SU-DHL-6 (cell line): ENCODE measurements at regions not wholly inside any gene's neighbourhood (a gene's known extent, or its start where the extent isn't known, plus 50 kb on each side); places are given as distances from the start of the nearest gene placed in this dataset.

ENCODE experiments used
- CTCF ChIP-seq: fragments of 200-600 bp; sonication (generic); IDR thresholded peaks from one replicate; pipeline ENCODE4 v1.5.1; 2017; ENCODE audit warnings: antibody characterized with exemption, mild to moderate bottlenecking, low read length, moderate library complexity; ENCODE audit not compliant: insufficient read depth, poor library complexity, severe bottlenecking
- EZH2phosphoT487 ChIP-seq: fragments of 200-600 bp; sonication (generic), shearing (Covaris generic); conservative IDR thresholded peaks from 2 replicates; pipeline ENCODE4 v1.6.1; 2018; ENCODE audit warnings: mild to moderate bottlenecking, antibody characterized with exemption, low read length, moderate library complexity, mixed read lengths

- TF ChIP-seq CTCF (no peak), EZH2phosphoT487 (no peak)
Measured at GRCh38 chr1:193448682-193449461, 262.5 kb upstream of the B3GALT2 start.
